ENCODE measurements at regions not wholly inside any gene's neighbourhood (a gene's known extent, or its start where the extent isn't known, plus 50 kb on each side); places are given as distances from the start of the nearest gene placed in this dataset.

GRCh38 chr6:82068721-82069120 lies 178.8 kb downstream of the IBTK start:
- DNase-seq (ENCODE audit: low read depth): no peak
- Histone ChIP-seq H3K36me3 (ENCODE audit: control insufficient read depth, insufficient read depth, low read length) (no peaks in the 10 kb centered on the region), H3K4me3 (ENCODE audit: low read depth, low read length) (no peak overlapping the region), H3K27me3 (ENCODE audit: control insufficient read depth, insufficient read depth, low read length) (no peaks in the 10 kb centered on the region)
- CTCF ChIA-PET: no interaction called here
- POLR2A ChIA-PET: interaction anchor here (0.7 kb wide), 1 partner anchor 76 kb away, joined by 5 read pairs; no protein-coding TSS in a partner anchor
- TF ChIP-seq CTCF (IDR thresholded peaks at IDR 0.05; ENCODE audit: insufficient read depth, low read depth, low read length): no peak

GRCh38 chr6:82066991-82067411 lies 180.5 kb downstream of the IBTK start:
- no peaks in the 10 kb centered on the region for H3K36me3 ChIP-seq (ENCODE audit: control insufficient read depth, insufficient read depth, low read length)
- H3K27me3 ChIP-seq (ENCODE audit: control insufficient read depth, insufficient read depth, low read length): no peaks in the 10 kb centered on the region
- H3K4me3 ChIP-seq (ENCODE audit: low read depth, low read length): no peak overlapping the region
- POLR2A ChIA-PET: no interaction called here
- DNase-seq (ENCODE audit: low read depth): no peak
- CTCF ChIA-PET: interaction anchor here (0.6 to 0.9 kb wide), 3 partner anchors 8 to 25 kb away, joined by 3 to 4 read pairs (median 3); no protein-coding TSS in a partner anchor
- no peak for TF ChIP-seq CTCF (IDR thresholded peaks at IDR 0.05; ENCODE audit: insufficient read depth, low read depth, low read length)

- Histone ChIP-seq H3K4me3 (ENCODE audit: low read depth, low read length) (no peak overlapping the region), H3K36me3 (ENCODE audit: control insufficient read depth, insufficient read depth, low read length) (no peaks in the 10 kb centered on the region), H3K27me3 (ENCODE audit: control insufficient read depth, insufficient read depth, low read length) (no peaks in the 10 kb centered on the region)
- ChIA-PET CTCF (no interaction called here), POLR2A (no interaction called here)
- DNase-seq (ENCODE audit: low read depth): no peak
- TF ChIP-seq CTCF (IDR thresholded peaks at IDR 0.05; ENCODE audit: insufficient read depth, low read depth, low read length): no peak
Measured at GRCh38 chr6:82066196-82066595, 181.3 kb downstream of the IBTK start.

GRCh38 chr6:82063574-82063973 lies 184.0 kb downstream of the IBTK start:
- POLR2A ChIA-PET: no interaction called here
- Histone ChIP-seq H3K27me3 (ENCODE audit: control insufficient read depth, insufficient read depth, low read length) (no peaks in the 10 kb centered on the region), H3K36me3 (ENCODE audit: control insufficient read depth, insufficient read depth, low read length) (no peaks in the 10 kb centered on the region), H3K4me3 (ENCODE audit: low read depth, low read length) (no peak overlapping the region)
- CTCF ChIA-PET: no interaction called here
- no peak for DNase-seq (ENCODE audit: low read depth)
- TF ChIP-seq CTCF (IDR thresholded peaks at IDR 0.05; ENCODE audit: insufficient read depth, low read depth, low read length): no peak

- H3K4me3 ChIP-seq (ENCODE audit: low read depth, low read length): no peak overlapping the region
- TF ChIP-seq CTCF (IDR thresholded peaks at IDR 0.05; ENCODE audit: insufficient read depth, low read depth, low read length): no peak
- ChIA-PET CTCF (interaction anchor here (0.7 kb wide), 1 partner anchor 116 kb away, joined by 3 read pairs; no protein-coding TSS in a partner anchor), POLR2A (no interaction called here)
- H3K36me3 ChIP-seq (ENCODE audit: control insufficient read depth, insufficient read depth, low read length): no peaks in the 10 kb centered on the region
- no peak for DNase-seq (ENCODE audit: low read depth)
- H3K27me3 ChIP-seq (ENCODE audit: control insufficient read depth, insufficient read depth, low read length): no peaks in the 10 kb centered on the region
Measured at GRCh38 chr6:82062219-82062618, 185.3 kb downstream of the IBTK start.
